ENCODE measurements at regions not wholly inside any gene's neighbourhood (a gene's known extent, or its start where the extent isn't known, plus 50 kb on each side); places are given as distances from the start of the nearest gene placed in this dataset.
"Not testable (repeated sequence)": the region's sequence is repeated elsewhere in the genome, so short reads cannot be mapped to it uniquely, and the experiment has no call there.

- Mint-ChIP-seq H3K4me3 (ENCODE audit: unreplicated experiment) (no peak overlapping the region), H3K36me3 (ENCODE audit: unreplicated experiment) (no peaks in the 10 kb centered on the region), H3K27ac (ENCODE audit: unreplicated experiment) (no peak overlapping the region), H3K9me3 (ENCODE audit: unreplicated experiment) (no peaks in the 10 kb centered on the region), H3K27me3 (ENCODE audit: unreplicated experiment) (peaks cover under 1% of the 10 kb centered on the region), H3K4me1 (ENCODE audit: unreplicated experiment) (peaks cover 1% of the 10 kb centered on the region)
- no peak for TF ChIP-seq CTCF (IDR thresholded peaks at IDR 0.05)
- no peak for DNase-seq (ENCODE audit: extremely low spot score, unreplicated experiment)
Measured at GRCh38 chr11:115981814-115982471, 477.7 kb upstream of the CADM1 start.

GRCh38 chr11:115981104-115981481, 476.9 kb upstream of the CADM1 start:
- H3K4me3 Mint-ChIP-seq (ENCODE audit: unreplicated experiment) = no peak overlapping the region
- H3K36me3 Mint-ChIP-seq (ENCODE audit: unreplicated experiment) = no peaks in the 10 kb centered on the region
- no peaks in the 10 kb centered on the region for H3K9me3 Mint-ChIP-seq (ENCODE audit: unreplicated experiment)
- H3K27me3 Mint-ChIP-seq (ENCODE audit: unreplicated experiment) = peaks cover 8% of the 10 kb centered on the region
- TF ChIP-seq CTCF (IDR thresholded peaks at IDR 0.05) = no peak
- no peak overlapping the region for H3K27ac Mint-ChIP-seq (ENCODE audit: unreplicated experiment)
- H3K4me1 Mint-ChIP-seq (ENCODE audit: unreplicated experiment) = peaks cover 1% of the 10 kb centered on the region
- DNase-seq (ENCODE audit: extremely low spot score, unreplicated experiment) = no peak

GRCh38 chr11:115980337-115981103, 476.3 kb upstream of the CADM1 start:
- no peak overlapping the region for H3K27ac Mint-ChIP-seq (ENCODE audit: unreplicated experiment)
- DNase-seq (ENCODE audit: extremely low spot score, unreplicated experiment) = no peak

GRCh38 chr11:115974703-115975102, 470.5 kb upstream of the CADM1 start:
- TF ChIP-seq CTCF (IDR thresholded peaks at IDR 0.05) = no peak
- Mint-ChIP-seq H3K27me3 (ENCODE audit: unreplicated experiment) (peaks cover 21% of the 10 kb centered on the region), H3K4me3 (ENCODE audit: unreplicated experiment) (peak overlapping the region; percentile 72), H3K36me3 (ENCODE audit: unreplicated experiment) (no peaks in the 10 kb centered on the region), H3K9me3 (ENCODE audit: unreplicated experiment) (peaks cover 6% of the 10 kb centered on the region), H3K27ac (ENCODE audit: unreplicated experiment) (no peak overlapping the region), H3K4me1 (ENCODE audit: unreplicated experiment) (peaks cover 11% of the 10 kb centered on the region)
- no peak for DNase-seq (ENCODE audit: extremely low spot score, unreplicated experiment)

More at GRCh38 chr11:115980337-115981103, 476.3 kb upstream of the CADM1 start:
- no peak for TF ChIP-seq CTCF (IDR thresholded peaks at IDR 0.05)
- H3K4me3 Mint-ChIP-seq (ENCODE audit: unreplicated experiment) = no peak overlapping the region
- H3K4me1 Mint-ChIP-seq (ENCODE audit: unreplicated experiment) = peaks cover 4% of the 10 kb centered on the region
- H3K36me3 Mint-ChIP-seq (ENCODE audit: unreplicated experiment) = no peaks in the 10 kb centered on the region
- H3K27me3 Mint-ChIP-seq (ENCODE audit: unreplicated experiment) = peaks cover 12% of the 10 kb centered on the region
- no peaks in the 10 kb centered on the region for H3K9me3 Mint-ChIP-seq (ENCODE audit: unreplicated experiment)

- H3K4me1 Mint-ChIP-seq (ENCODE audit: unreplicated experiment); H3K27ac Mint-ChIP-seq (ENCODE audit: unreplicated experiment); H3K36me3 Mint-ChIP-seq (ENCODE audit: unreplicated experiment); H3K4me3 Mint-ChIP-seq (ENCODE audit: unreplicated experiment); DNase-seq (ENCODE audit: extremely low spot score, unreplicated experiment): not testable (repeated sequence)
- H3K27me3 Mint-ChIP-seq (ENCODE audit: unreplicated experiment) = peaks cover 26% of the 10 kb centered on the region
- peaks cover 13% of the 10 kb centered on the region for H3K9me3 Mint-ChIP-seq (ENCODE audit: unreplicated experiment)
Measured at GRCh38 chr11:115967203-115967602, 463.0 kb upstream of the CADM1 start.
